CD4-positive, alpha-beta T cell treated with Interleukin-10 for 1 hour (primary cell): ENCODE measurements at regions not wholly inside any gene's neighbourhood (a gene's known extent, or its start where the extent isn't known, plus 50 kb on each side); places are given as distances from the start of the nearest gene placed in this dataset.

Source experiments
- DNase-seq: peaks from one replicate; pipeline ENCODE4 v3.0.0-alpha.2; 2020

GRCh38 chr2:236965021-236965840, 120.5 kb upstream of the COPS8 start:
- DNase-seq: no peak

GRCh38 chr2:236965841-236966096, 119.9 kb upstream of the COPS8 start:
- DNase-seq: no peak

GRCh38 chr2:236967499-236967783, 118.2 kb upstream of the COPS8 start:
- DNase-seq: no peak

GRCh38 chr2:236968101-236968879, 117.4 kb upstream of the COPS8 start:
- DNase-seq: peak; percentile 65

- DNase-seq: no peak
Measured at GRCh38 chr2:236968880-236969534, 116.7 kb upstream of the COPS8 start.

- peak; percentile 23 for DNase-seq
Measured at GRCh38 chr2:236969767-236970655, 115.7 kb upstream of the COPS8 start.

- DNase-seq: no peak
Measured at GRCh38 chr2:236970656-236971010, 115.1 kb upstream of the COPS8 start.

- DNase-seq: no peak
Measured at GRCh38 chr2:236971131-236971821, 114.4 kb upstream of the COPS8 start.

GRCh38 chr2:236971919-236972381, 113.7 kb upstream of the COPS8 start:
- DNase-seq: no peak

GRCh38 chr2:236972491-236973342, 113.0 kb upstream of the COPS8 start:
- DNase-seq: no peak

GRCh38 chr2:236973343-236973980, 112.2 kb upstream of the COPS8 start:
- no peak for DNase-seq

GRCh38 chr2:236974148-236974547, 111.5 kb upstream of the COPS8 start:
- DNase-seq: no peak

- no peak for DNase-seq
Measured at GRCh38 chr2:236974752-236975151, 110.9 kb upstream of the COPS8 start.

GRCh38 chr2:236975766-236976165, 109.9 kb upstream of the COPS8 start:
- DNase-seq: no peak

GRCh38 chr2:236976266-236977062, 109.2 kb upstream of the COPS8 start:
- DNase-seq: no peak

- no peak for DNase-seq
Measured at GRCh38 chr2:236977063-236977851, 108.4 kb upstream of the COPS8 start.

GRCh38 chr2:236977852-236978398, 107.8 kb upstream of the COPS8 start:
- DNase-seq: no peak

- no peak for DNase-seq
Measured at GRCh38 chr2:236979664-236980063, 106.0 kb upstream of the COPS8 start.

- no peak for DNase-seq
Measured at GRCh38 chr2:236980961-236981360, 104.7 kb upstream of the COPS8 start.
